Neural cell (in vitro differentiated cells): ENCODE measurements at regions not wholly inside any gene's neighbourhood (a gene's known extent, or its start where the extent isn't known, plus 50 kb on each side); places are given as distances from the start of the nearest gene placed in this dataset.
"Not testable (repeated sequence)": the region's sequence is repeated elsewhere in the genome, so short reads cannot be mapped to it uniquely, and the experiment has no call there.

ENCODE experiments used
- H2AFZ ChIP-seq: fragments of 200-600, 300-800 bp; sonication (generic), shearing (Covaris generic); 2 replicates; pipeline ENCODE4 v1.6.0; 2014; ENCODE audit warnings: low read depth, mild to moderate bottlenecking, antibody characterized with exemption, low read length, moderate library complexity
- H3F3A ChIP-seq: fragments of 200-600 bp; shearing (Covaris generic); 2 replicates; pipeline ENCODE4 v1.6.1; 2016; ENCODE audit warnings: mild to moderate bottlenecking, moderate library complexity, mixed read lengths, antibody characterized with exemption, low read length; ENCODE audit not compliant: insufficient read depth, poor library complexity, severe bottlenecking
- H3K27ac ChIP-seq: fragments of 200-600, 300-800 bp; sonication (generic), shearing (Covaris generic); 2 replicates; pipeline ENCODE4 v1.5.1; 2014; ENCODE audit warnings: mild to moderate bottlenecking, low read length, moderate library complexity
- H3K27me3 ChIP-seq: fragments of 300-800, 200-600 bp; sonication (generic), shearing (Covaris generic); 2 replicates; pipeline ENCODE4 v1.6.0; 2014; ENCODE audit warnings: mild to moderate bottlenecking, low read depth, low read length, moderate library complexity; ENCODE audit not compliant: insufficient read depth
- H3K36me3 ChIP-seq: fragments of 300-800, 200-600 bp; sonication (generic), shearing (Covaris generic); 2 replicates; pipeline ENCODE4 v1.5.1; 2014; ENCODE audit warnings: mild to moderate bottlenecking, antibody characterized with exemption, low read length, moderate library complexity; ENCODE audit not compliant: insufficient read depth
- H3K4me2 ChIP-seq: fragments of 300-800, 200-600 bp; sonication (generic), shearing (Covaris generic); 2 replicates; pipeline ENCODE4 v1.6.0; 2014; ENCODE audit warnings: mild to moderate bottlenecking, low read length
- H3K4me3 ChIP-seq: fragments of 300-800, 200-600 bp; sonication (generic), shearing (Covaris generic); 2 replicates; pipeline ENCODE4 v1.5.1; 2014; ENCODE audit warnings: mild to moderate bottlenecking, low read length, moderate library complexity
- H3K79me2 ChIP-seq: fragments of 200-600 bp; shearing (Covaris generic); replicated peaks from 2 replicates; pipeline ENCODE4 v1.6.0; 2014; ENCODE audit warnings: mild to moderate bottlenecking, low read length, moderate library complexity; ENCODE audit not compliant: insufficient read depth
- H3K9ac ChIP-seq: fragments of 300-800, 200-600 bp; sonication (generic), shearing (Covaris generic); 2 replicates; pipeline ENCODE4 v1.6.1; 2016; ENCODE audit warnings: mild to moderate bottlenecking, low read length, mixed read lengths
- H3K9me2 ChIP-seq: fragments of 200-600 bp; shearing (Covaris generic); 2 replicates; pipeline ENCODE4 v1.6.1; 2016; ENCODE audit warnings: mild to moderate bottlenecking, low read length, mixed read lengths; ENCODE audit not compliant: insufficient read depth
- H3K9me3 ChIP-seq: fragments of 200-600, 300-800 bp; sonication (generic), shearing (Covaris generic); 2 replicates; pipeline ENCODE4 v1.6.1; 2016; ENCODE audit warnings: mild to moderate bottlenecking, mixed run types, low read length, moderate library complexity, mixed read lengths
- H4K20me1 ChIP-seq: fragments of 200-600 bp; shearing (Covaris generic); 2 replicates; pipeline ENCODE4 v1.6.1; 2016; ENCODE audit warnings: mild to moderate bottlenecking, mixed run types; ENCODE audit not compliant: insufficient read depth

- not testable (repeated sequence) for H3K36me3 ChIP-seq, H3F3A ChIP-seq, H3K4me2 ChIP-seq, H3K27ac ChIP-seq, H3K4me3 ChIP-seq, H3K9ac ChIP-seq, H3K9me2 ChIP-seq, H3K27me3 ChIP-seq, H2AFZ ChIP-seq, H4K20me1 ChIP-seq, H3K79me2 ChIP-seq, H3K9me3 ChIP-seq
Measured at GRCh38 chr13:46460223-46460622, 73.2 kb upstream of the RUBCNL start.

- H3K27me3 ChIP-seq, H3K36me3 ChIP-seq, H2AFZ ChIP-seq: not testable (repeated sequence)
Measured at GRCh38 chr13:46457255-46457654, 70.2 kb upstream of the RUBCNL start.

GRCh38 chr13:46455924-46456323, 68.9 kb upstream of the RUBCNL start:
- H3K9me3 ChIP-seq, H3K4me2 ChIP-seq, H2AFZ ChIP-seq, H4K20me1 ChIP-seq, H3F3A ChIP-seq, H3K4me3 ChIP-seq, H3K27ac ChIP-seq, H3K36me3 ChIP-seq, H3K9me2 ChIP-seq, H3K9ac ChIP-seq, H3K27me3 ChIP-seq, H3K79me2 ChIP-seq: not testable (repeated sequence)

More at GRCh38 chr13:46457255-46457654, 70.2 kb upstream of the RUBCNL start:
- H4K20me1 ChIP-seq, H3K9me3 ChIP-seq, H3K27ac ChIP-seq, H3K4me2 ChIP-seq, H3K9me2 ChIP-seq, H3K9ac ChIP-seq, H3F3A ChIP-seq, H3K79me2 ChIP-seq, H3K4me3 ChIP-seq: not testable (repeated sequence)

- H4K20me1 ChIP-seq, H2AFZ ChIP-seq, H3K27me3 ChIP-seq, H3K79me2 ChIP-seq, H3K36me3 ChIP-seq, H3F3A ChIP-seq, H3K9me2 ChIP-seq, H3K9me3 ChIP-seq, H3K4me2 ChIP-seq, H3K27ac ChIP-seq, H3K9ac ChIP-seq, H3K4me3 ChIP-seq: not testable (repeated sequence)
Measured at GRCh38 chr13:46451145-46451544, 64.1 kb upstream of the RUBCNL start.

- H3F3A ChIP-seq, H3K4me3 ChIP-seq, H3K4me2 ChIP-seq, H3K9ac ChIP-seq, H3K9me3 ChIP-seq, H3K79me2 ChIP-seq, H3K27ac ChIP-seq, H3K27me3 ChIP-seq, H3K9me2 ChIP-seq, H4K20me1 ChIP-seq, H3K36me3 ChIP-seq, H2AFZ ChIP-seq: not testable (repeated sequence)
Measured at GRCh38 chr13:46449949-46450348, 62.9 kb upstream of the RUBCNL start.

- H3K36me3 ChIP-seq, H3K9ac ChIP-seq, H3K79me2 ChIP-seq, H3K27me3 ChIP-seq, H3K9me3 ChIP-seq, H3K4me2 ChIP-seq, H3K27ac ChIP-seq, H2AFZ ChIP-seq, H3K4me3 ChIP-seq, H4K20me1 ChIP-seq, H3F3A ChIP-seq, H3K9me2 ChIP-seq: not testable (repeated sequence)
Measured at GRCh38 chr13:46448148-46448547, 61.1 kb upstream of the RUBCNL start.

GRCh38 chr13:46437808-46438404, 50.9 kb upstream of the RUBCNL start:
- not testable (repeated sequence) for H3F3A ChIP-seq, H3K9me3 ChIP-seq, H3K4me2 ChIP-seq, H3K27me3 ChIP-seq, H4K20me1 ChIP-seq, H3K9me2 ChIP-seq, H2AFZ ChIP-seq, H3K36me3 ChIP-seq, H3K27ac ChIP-seq, H3K4me3 ChIP-seq, H3K9ac ChIP-seq, H3K79me2 ChIP-seq
